ENCODE measurements at regions not wholly inside any gene's neighbourhood (a gene's known extent, or its start where the extent isn't known, plus 50 kb on each side); places are given as distances from the start of the nearest gene placed in this dataset.

DNA sequence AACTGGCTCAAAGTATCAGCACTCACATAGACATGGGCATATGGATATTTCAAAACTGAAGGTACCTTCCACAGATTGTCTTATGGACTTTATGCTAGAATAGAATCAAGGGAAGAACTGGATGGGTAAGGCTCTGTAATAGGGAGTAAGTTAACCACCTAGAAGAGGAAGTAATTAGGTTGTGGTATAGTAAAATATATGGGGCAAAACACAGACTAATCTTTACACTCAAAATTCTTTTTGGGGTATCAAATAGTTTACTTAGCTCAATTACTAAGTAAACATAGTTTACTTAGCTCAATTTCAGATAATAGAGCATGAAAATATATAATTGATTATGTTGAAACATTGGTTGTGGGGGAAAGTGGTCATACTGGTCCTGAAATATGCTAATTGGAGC, 94.2 kb upstream of the ATXN1 start:
- no peak for TF ChIP-seq CTCF (conservative IDR thresholded peaks at IDR 0.05; ENCODE audit: low read depth, low read length)
- TF ChIP-seq EZH2 (IDR thresholded peaks at IDR 0.05; ENCODE audit: borderline replicate concordance, low read depth, low read length, poor library complexity, severe bottlenecking) = no peak
